Bronchial epithelial cell (primary cell): ENCODE measurements at regions not wholly inside any gene's neighbourhood (a gene's known extent, or its start where the extent isn't known, plus 50 kb on each side); places are given as distances from the start of the nearest gene placed in this dataset.

ENCODE experiments used
- DNase-seq: peaks from one replicate; pipeline ENCODE4 v3.0.0-alpha.2; 2010; ENCODE audit warnings: low read depth
- FAIRE-seq: peaks from 2 replicates; lab custom pipeline; 2011; peaks lifted over from hg19 to GRCh38; lab: Jason Lieb, UNC
- H3K27me3 ChIP-seq: 2 replicates; pipeline ENCODE4 v1.5.1; 2011; ENCODE audit warnings: low read length; ENCODE audit not compliant: control insufficient read depth, insufficient read depth
- H3K36me3 ChIP-seq: 2 replicates; pipeline ENCODE4 v1.5.1; 2011; ENCODE audit warnings: low read length; ENCODE audit not compliant: control insufficient read depth, insufficient read depth
- H3K4me3 ChIP-seq: 2 replicates; pipeline ENCODE4 v1.5.1; 2011; ENCODE audit warnings: mild to moderate bottlenecking, low read depth, low read length, control low read depth
- CTCF ChIP-seq: IDR thresholded peaks from 2 replicates; pipeline ENCODE4 v1.5.1; 2011; ENCODE audit warnings: mild to moderate bottlenecking, moderate library complexity, low read length, control low read depth, inconsistent platforms; ENCODE audit not compliant: insufficient read depth, severe bottlenecking

GRCh38 chr5:66273121-66273520 is 129.0 kb downstream of the SREK1 start:
- Histone ChIP-seq H3K4me3 (no peak overlapping the region), H3K27me3 (peaks cover 2% of the 10 kb centered on the region), H3K36me3 (no peaks in the 10 kb centered on the region)
- no peak for TF ChIP-seq CTCF
- no peak for FAIRE-seq
- no peak for DNase-seq

GRCh38 chr5:66276986-66277385 is 132.9 kb downstream of the SREK1 start:
- TF ChIP-seq CTCF, result no peak
- FAIRE-seq (no peak), DNase-seq (no peak)
- H3K36me3 ChIP-seq, result no peaks in the 10 kb centered on the region
- peaks cover 2% of the 10 kb centered on the region for H3K27me3 ChIP-seq
- H3K4me3 ChIP-seq, result no peak overlapping the region

GRCh38 chr5:66277981-66278380 is 133.9 kb downstream of the SREK1 start:
- peaks cover 2% of the 10 kb centered on the region for H3K27me3 ChIP-seq
- H3K36me3 ChIP-seq, result no peaks in the 10 kb centered on the region
- DNase-seq (no peak), FAIRE-seq (no peak)
- H3K4me3 ChIP-seq, result no peak overlapping the region
- TF ChIP-seq CTCF, result no peak

- Histone ChIP-seq H3K27me3 (no peaks in the 10 kb centered on the region), H3K36me3 (no peaks in the 10 kb centered on the region), H3K4me3 (no peak overlapping the region)
- TF ChIP-seq CTCF, result no peak
- FAIRE-seq (no peak), DNase-seq (no peak)
These were observed 137.2 kb downstream of the SREK1 start for GRCh38 chr5:66281294-66281693.

- no peak for DNase-seq
- no peak for TF ChIP-seq CTCF
- peak; percentile 88 for FAIRE-seq
- Histone ChIP-seq H3K4me3 (no peak overlapping the region), H3K36me3 (no peaks in the 10 kb centered on the region), H3K27me3 (no peaks in the 10 kb centered on the region)
These were observed 140.7 kb downstream of the SREK1 start for GRCh38 chr5:66284588-66285342.

GRCh38 chr5:66285343-66285922 is 141.3 kb downstream of the SREK1 start:
- no peaks in the 10 kb centered on the region for H3K36me3 ChIP-seq
- DNase-seq, result no peak
- H3K27me3 ChIP-seq, result no peaks in the 10 kb centered on the region
- no peak for FAIRE-seq
- H3K4me3 ChIP-seq, result no peak overlapping the region
- no peak for TF ChIP-seq CTCF
